ENCODE measurements at regions not wholly inside any gene's neighbourhood (a gene's known extent, or its start where the extent isn't known, plus 50 kb on each side); places are given as distances from the start of the nearest gene placed in this dataset.

DNA sequence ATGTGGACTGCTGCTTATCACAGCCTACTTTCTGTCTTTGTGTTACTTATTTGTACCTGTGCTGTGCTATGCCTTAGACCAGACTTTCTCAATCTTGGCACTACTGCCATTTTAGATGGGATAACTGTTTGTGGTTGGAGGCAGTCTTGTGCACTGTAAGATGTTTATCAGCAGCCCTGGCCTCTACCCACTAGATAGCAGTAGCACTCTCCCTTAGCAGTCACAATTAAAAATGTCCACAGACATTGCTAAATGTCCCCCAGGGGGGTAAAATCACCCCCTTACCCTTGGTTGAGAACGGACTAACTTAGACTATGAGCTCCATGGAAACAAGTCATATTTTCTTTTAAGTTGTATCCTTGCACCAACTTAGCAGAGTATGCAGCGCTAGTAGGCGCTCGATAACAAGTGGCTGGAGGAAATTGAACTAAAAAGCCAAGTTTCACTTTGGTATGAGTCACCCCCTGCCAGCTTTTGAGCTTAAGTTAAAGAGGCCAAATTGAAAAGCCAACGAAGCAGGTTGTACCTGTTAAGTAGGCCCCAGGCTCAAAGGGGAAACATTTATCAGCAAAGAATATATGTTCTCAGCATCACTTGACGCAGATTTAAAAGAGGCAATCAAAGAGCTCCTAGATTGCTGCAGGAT lies 304.8 kb upstream of the SORL1-AS1 start:
- no peak for TF ChIP-seq POLR2A (IDR thresholded peaks at IDR 0.05)
- TF ChIP-seq, protein P1, sequence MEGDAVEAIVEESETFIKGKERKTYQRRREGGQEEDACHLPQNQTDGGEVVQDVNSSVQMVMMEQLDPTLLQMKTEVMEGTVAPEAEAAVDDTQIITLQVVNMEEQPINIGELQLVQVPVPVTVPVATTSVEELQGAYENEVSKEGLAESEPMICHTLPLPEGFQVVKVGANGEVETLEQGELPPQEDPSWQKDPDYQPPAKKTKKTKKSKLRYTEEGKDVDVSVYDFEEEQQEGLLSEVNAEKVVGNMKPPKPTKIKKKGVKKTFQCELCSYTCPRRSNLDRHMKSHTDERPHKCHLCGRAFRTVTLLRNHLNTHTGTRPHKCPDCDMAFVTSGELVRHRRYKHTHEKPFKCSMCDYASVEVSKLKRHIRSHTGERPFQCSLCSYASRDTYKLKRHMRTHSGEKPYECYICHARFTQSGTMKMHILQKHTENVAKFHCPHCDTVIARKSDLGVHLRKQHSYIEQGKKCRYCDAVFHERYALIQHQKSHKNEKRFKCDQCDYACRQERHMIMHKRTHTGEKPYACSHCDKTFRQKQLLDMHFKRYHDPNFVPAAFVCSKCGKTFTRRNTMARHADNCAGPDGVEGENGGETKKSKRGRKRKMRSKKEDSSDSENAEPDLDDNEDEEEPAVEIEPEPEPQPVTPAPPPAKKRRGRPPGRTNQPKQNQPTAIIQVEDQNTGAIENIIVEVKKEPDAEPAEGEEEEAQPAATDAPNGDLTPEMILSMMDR (IDR thresholded peaks at IDR 0.05), result no peak

All from Peyer's patch (tissue), 4 donors.